Effector memory CD4-positive, alpha-beta T cell (primary cell): ENCODE measurements at regions not wholly inside any gene's neighbourhood (a gene's known extent, or its start where the extent isn't known, plus 50 kb on each side); places are given as distances from the start of the nearest gene placed in this dataset.

ENCODE experiments used
- DNase-seq, 3 donors: peaks; one replicate each; pipeline ENCODE4 v3.0.0-alpha.2; 2020
- H3K27ac ChIP-seq: 2 replicates; pipeline ENCODE4 v1.7.0; 2013; ENCODE audit warnings: mild to moderate bottlenecking, low read length, moderate library complexity; ENCODE audit not compliant: insufficient read depth, poor library complexity, severe bottlenecking
- H3K27me3 ChIP-seq: replicated peaks from 2 replicates; pipeline ENCODE4 v1.7.0; 2013; ENCODE audit warnings: mild to moderate bottlenecking, low read length; ENCODE audit not compliant: insufficient read depth, control insufficient read depth, poor library complexity, severe bottlenecking
- H3K36me3 ChIP-seq: 2 replicates; pipeline ENCODE4 v1.7.0; 2013; ENCODE audit warnings: mild to moderate bottlenecking, low read length, moderate library complexity; ENCODE audit not compliant: control insufficient read depth, insufficient read depth
- H3K4me1 ChIP-seq: 2 replicates; pipeline ENCODE4 v1.7.0; 2013; ENCODE audit warnings: low read length, mild to moderate bottlenecking; ENCODE audit not compliant: control insufficient read depth, insufficient read depth, poor library complexity, severe bottlenecking
- H3K4me3 ChIP-seq: 2 replicates; pipeline ENCODE4 v1.7.0; 2013; ENCODE audit warnings: low read length, low read depth, mild to moderate bottlenecking; ENCODE audit not compliant: insufficient read depth, poor library complexity, severe bottlenecking
- H3K9me3 ChIP-seq: 2 replicates; pipeline ENCODE4 v1.7.0; 2013; ENCODE audit warnings: mild to moderate bottlenecking, low read length, moderate library complexity; ENCODE audit not compliant: control insufficient read depth

- DNase-seq, result no peak
- no peak overlapping the region for H3K27ac ChIP-seq
Observed at GRCh38 chr4:128721896-128722295, 87.6 kb upstream of the JADE1 start.

GRCh38 chr4:128720270-128720669 is 89.2 kb upstream of the JADE1 start:
- DNase-seq, result no peak
- Histone ChIP-seq H3K4me3 (no peak overlapping the region), H3K9me3 (no peaks in the 10 kb centered on the region), H3K27me3 (no peaks in the 10 kb centered on the region), H3K36me3 (no peaks in the 10 kb centered on the region), H3K4me1 (no peaks in the 10 kb centered on the region), H3K27ac (no peak overlapping the region)

More at GRCh38 chr4:128721896-128722295, 87.6 kb upstream of the JADE1 start:
- H3K27me3 ChIP-seq, result no peaks in the 10 kb centered on the region
- H3K4me3 ChIP-seq, result no peak overlapping the region
- H3K36me3 ChIP-seq, result no peaks in the 10 kb centered on the region
- no peaks in the 10 kb centered on the region for H3K9me3 ChIP-seq
- H3K4me1 ChIP-seq, result no peaks in the 10 kb centered on the region

- no peaks in the 10 kb centered on the region for H3K27me3 ChIP-seq
- DNase-seq, result no peak
- no peaks in the 10 kb centered on the region for H3K4me1 ChIP-seq
- H3K36me3 ChIP-seq, result no peaks in the 10 kb centered on the region
- H3K9me3 ChIP-seq, result no peaks in the 10 kb centered on the region
- no peak overlapping the region for H3K27ac ChIP-seq
- no peak overlapping the region for H3K4me3 ChIP-seq
Observed at GRCh38 chr4:128718768-128719167, 90.7 kb upstream of the JADE1 start.

GRCh38 chr4:128716338-128716737 is 93.2 kb upstream of the JADE1 start:
- Histone ChIP-seq H3K4me3 (no peak overlapping the region), H3K4me1 (no peaks in the 10 kb centered on the region), H3K27me3 (no peaks in the 10 kb centered on the region), H3K9me3 (no peaks in the 10 kb centered on the region), H3K27ac (no peak overlapping the region), H3K36me3 (no peaks in the 10 kb centered on the region)
- no peak for DNase-seq

GRCh38 chr4:128715616-128716015 is 93.9 kb upstream of the JADE1 start:
- H3K4me3 ChIP-seq, result no peak overlapping the region
- no peaks in the 10 kb centered on the region for H3K4me1 ChIP-seq
- H3K27me3 ChIP-seq, result no peaks in the 10 kb centered on the region
- no peaks in the 10 kb centered on the region for H3K36me3 ChIP-seq
- H3K27ac ChIP-seq, result no peak overlapping the region
- DNase-seq, result no peak
- H3K9me3 ChIP-seq, result no peaks in the 10 kb centered on the region

- Histone ChIP-seq H3K36me3 (no peaks in the 10 kb centered on the region), H3K27ac (no peak overlapping the region), H3K4me1 (no peaks in the 10 kb centered on the region), H3K4me3 (no peak overlapping the region), H3K9me3 (no peaks in the 10 kb centered on the region), H3K27me3 (no peaks in the 10 kb centered on the region)
- no peak for DNase-seq
Observed at GRCh38 chr4:128711361-128711760, 98.1 kb upstream of the JADE1 start.

GRCh38 chr4:128709268-128709667 is 100.2 kb upstream of the JADE1 start:
- H3K4me3 ChIP-seq, result no peak overlapping the region
- H3K36me3 ChIP-seq, result no peaks in the 10 kb centered on the region
- no peaks in the 10 kb centered on the region for H3K9me3 ChIP-seq
- H3K27ac ChIP-seq, result no peak overlapping the region
- H3K4me1 ChIP-seq, result no peaks in the 10 kb centered on the region
- H3K27me3 ChIP-seq, result no peaks in the 10 kb centered on the region
- DNase-seq, result no peak

- H3K27me3 ChIP-seq, result no peaks in the 10 kb centered on the region
- no peaks in the 10 kb centered on the region for H3K36me3 ChIP-seq
- no peaks in the 10 kb centered on the region for H3K9me3 ChIP-seq
- no peaks in the 10 kb centered on the region for H3K4me1 ChIP-seq
- H3K4me3 ChIP-seq, result no peak overlapping the region
- H3K27ac ChIP-seq, result no peak overlapping the region
- no peak for DNase-seq
Observed at GRCh38 chr4:128707864-128708263, 101.6 kb upstream of the JADE1 start.

- no peaks in the 10 kb centered on the region for H3K4me1 ChIP-seq
- DNase-seq, result no peak
- H3K27me3 ChIP-seq, result no peaks in the 10 kb centered on the region
- H3K4me3 ChIP-seq, result no peak overlapping the region
- H3K27ac ChIP-seq, result no peak overlapping the region
- no peaks in the 10 kb centered on the region for H3K36me3 ChIP-seq
- no peaks in the 10 kb centered on the region for H3K9me3 ChIP-seq
Observed at GRCh38 chr4:128703948-128704347, 105.6 kb upstream of the JADE1 start.

- H3K36me3 ChIP-seq, result no peaks in the 10 kb centered on the region
- H3K9me3 ChIP-seq, result no peaks in the 10 kb centered on the region
- no peak overlapping the region for H3K4me3 ChIP-seq
- H3K4me1 ChIP-seq, result no peaks in the 10 kb centered on the region
- H3K27me3 ChIP-seq, result no peaks in the 10 kb centered on the region
- DNase-seq, result no peak
- no peak overlapping the region for H3K27ac ChIP-seq
Observed at GRCh38 chr4:128700659-128701350, 108.7 kb upstream of the JADE1 start.
